ENCODE measurements at regions not wholly inside any gene's neighbourhood (a gene's known extent, or its start where the extent isn't known, plus 50 kb on each side); places are given as distances from the start of the nearest gene placed in this dataset.

GRCh38 chr7:85681241-85681640 lies 494.4 kb upstream of the SEMA3D start:
- TF ChIP-seq POLR2A (IDR thresholded peaks at IDR 0.05) (no peak), CTCF (IDR thresholded peaks at IDR 0.05) (no peak)

Measured in esophagus squamous epithelium (tissue), 4 donors.